Skeletal muscle cell (primary cell): ENCODE measurements at regions not wholly inside any gene's neighbourhood (a gene's known extent, or its start where the extent isn't known, plus 50 kb on each side); places are given as distances from the start of the nearest gene placed in this dataset.
A peak's percentile ranks its signal among the peaks of the same experiment; 100 is the strongest.

Source experiments
- DNase-seq: peaks from one replicate; pipeline ENCODE4 v3.0.0-alpha.2; 2010; ENCODE audit warnings: low read depth
- H3K4me3 ChIP-seq: 2 replicates; pipeline ENCODE4 v1.5.1; 2011; ENCODE audit warnings: low read depth, mild to moderate bottlenecking, control low read depth, low read length, moderate library complexity

DNA sequence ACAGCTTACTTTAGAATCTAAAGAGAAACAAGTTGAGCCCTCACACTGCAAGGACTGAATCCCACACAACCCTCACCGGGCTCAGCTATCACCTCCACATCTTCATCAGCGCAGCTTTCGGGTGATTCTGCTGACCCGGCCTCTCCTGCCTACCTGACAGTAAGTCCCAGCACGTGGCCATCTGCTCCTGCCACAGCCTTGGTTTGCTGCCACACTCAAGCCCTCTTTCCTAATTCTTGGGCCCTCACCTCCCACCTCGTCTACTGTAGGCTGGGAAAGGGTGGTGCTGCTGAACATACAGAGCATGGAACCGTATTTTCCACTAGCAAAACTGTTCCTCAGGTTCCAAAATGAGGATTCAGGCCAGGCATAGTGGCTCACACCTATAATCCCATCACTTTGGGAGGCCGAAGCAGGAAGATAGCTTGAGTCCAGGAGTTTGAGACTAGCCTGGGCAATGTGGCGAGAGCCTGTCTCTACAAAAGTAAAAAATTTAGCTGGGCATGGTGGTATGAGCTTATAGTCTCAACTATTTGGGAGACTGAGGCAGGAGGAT lies 55.3 kb upstream of the HAAO start:
- no peak for DNase-seq
- no peak overlapping the region for H3K4me3 ChIP-seq

GRCh38 chr2:42846932-42847595 lies 54.7 kb upstream of the HAAO start:
- H3K4me3 ChIP-seq, result no peak overlapping the region
- no peak for DNase-seq

DNA sequence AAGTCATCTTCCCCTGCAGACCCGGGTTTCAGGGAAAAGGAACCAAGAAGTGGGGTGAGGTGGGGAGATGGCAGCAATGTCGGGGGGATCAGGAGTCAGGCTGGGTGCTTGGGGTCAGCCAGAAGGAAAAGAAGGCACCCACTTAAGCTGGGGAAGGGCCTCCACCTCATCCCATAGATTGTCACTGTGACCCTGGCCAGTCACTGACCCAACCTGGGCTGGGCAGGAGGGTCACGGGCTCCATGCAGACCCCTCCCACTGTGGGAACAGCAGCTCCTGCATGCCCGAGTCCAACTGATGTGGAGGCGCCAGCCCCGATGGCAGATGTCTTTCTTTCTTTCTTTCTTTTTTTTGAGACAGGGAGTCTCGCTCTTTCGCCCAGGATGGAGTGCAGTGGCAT lies 53.6 kb upstream of the HAAO start:
- no peak for DNase-seq
- H3K4me3 ChIP-seq, result no peak overlapping the region

- H3K4me3 ChIP-seq, result no peak overlapping the region
- DNase-seq, result peak; percentile 74
These were observed 52.8 kb upstream of the HAAO start for GRCh38 chr2:42844901-42845821.

DNA sequence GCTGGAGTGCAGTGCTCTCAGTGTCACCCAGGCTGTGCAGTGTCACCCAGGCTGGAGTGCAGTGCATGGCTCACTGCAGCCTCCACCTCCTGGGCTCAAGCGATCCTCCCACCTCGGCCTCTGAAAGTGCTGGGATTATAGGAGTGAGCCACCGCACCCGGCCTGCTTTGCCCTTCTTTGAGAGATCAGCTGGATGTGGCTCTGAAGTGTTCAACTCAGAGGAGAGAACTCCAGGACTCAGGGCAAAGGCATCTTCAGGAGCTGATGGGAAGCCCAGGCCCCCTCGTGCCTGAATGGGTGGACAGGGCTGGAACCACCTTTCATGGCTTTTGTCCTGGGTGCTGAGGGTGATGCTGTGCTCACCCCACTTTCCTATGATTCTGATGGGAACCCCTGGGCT lies 52.0 kb upstream of the HAAO start:
- H3K4me3 ChIP-seq, result no peak overlapping the region
- DNase-seq, result no peak

- no peak for DNase-seq
- no peak overlapping the region for H3K4me3 ChIP-seq
These were observed 51.2 kb upstream of the HAAO start for GRCh38 chr2:42843611-42844010.

- DNase-seq, result no peak
- no peak overlapping the region for H3K4me3 ChIP-seq
These were observed 50.7 kb upstream of the HAAO start for GRCh38 chr2:42843131-42843530.

DNA sequence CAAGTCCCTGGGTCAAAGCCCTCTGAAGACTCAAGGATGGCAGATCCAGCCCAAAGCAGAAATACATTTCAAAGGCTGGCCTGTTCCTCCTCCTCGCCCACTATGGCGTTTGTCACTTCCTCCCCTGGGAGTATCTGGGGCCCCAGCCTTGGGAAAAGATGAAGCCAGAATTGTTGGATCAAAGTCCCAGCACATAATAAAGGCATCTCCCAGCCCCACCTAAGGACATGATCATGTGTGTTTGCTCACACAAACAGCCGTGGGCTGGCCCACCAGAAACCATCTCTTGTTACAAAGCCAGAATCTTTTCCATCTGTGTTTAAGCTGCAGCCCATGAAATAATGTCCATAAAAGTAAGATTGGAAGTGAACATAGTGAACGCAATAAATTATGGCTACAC lies 50.1 kb upstream of the HAAO start:
- H3K4me3 ChIP-seq, result no peak overlapping the region
- DNase-seq, result no peak
